SU-DHL-6 (cell line): ENCODE measurements at regions not wholly inside any gene's neighbourhood (a gene's known extent, or its start where the extent isn't known, plus 50 kb on each side); places are given as distances from the start of the nearest gene placed in this dataset.

Experiments
- H2AFZ ChIP-seq: fragments of 200-600 bp; sonication (generic); 2 replicates; pipeline ENCODE4 v1.6.1; 2014; ENCODE audit warnings: low read depth, mild to moderate bottlenecking, moderate library complexity, mixed read lengths, antibody characterized with exemption, low read length; ENCODE audit not compliant: severe bottlenecking
- H3F3A ChIP-seq: fragments of 200-600 bp; shearing (Covaris generic); 2 replicates; pipeline ENCODE4 v1.6.0; 2016; ENCODE audit warnings: antibody characterized with exemption, mild to moderate bottlenecking; ENCODE audit not compliant: insufficient read depth
- H3K27ac ChIP-seq: fragments of 200-600 bp; sonication (generic); 2 replicates; pipeline ENCODE4 v1.5.1; 2016; ENCODE audit warnings: low read depth, mild to moderate bottlenecking, low read length, moderate library complexity, mixed read lengths
- H3K27me3 ChIP-seq: fragments of 200-600 bp; sonication (generic), shearing (Covaris generic); 2 replicates; pipeline ENCODE4 v1.6.0; 2014; ENCODE audit warnings: mild to moderate bottlenecking, low read length
- H3K36me3 ChIP-seq: fragments of 200-600 bp; sonication (generic); 2 replicates; pipeline ENCODE4 v1.6.1; 2014; ENCODE audit warnings: mild to moderate bottlenecking, low read length, mixed read lengths
- H3K4me2 ChIP-seq: fragments of 300-600, 200-600 bp; shearing (Covaris generic), sonication (generic); 2 replicates; pipeline ENCODE4 v1.6.0; 2014; ENCODE audit warnings: low read length, low read depth, mild to moderate bottlenecking; ENCODE audit not compliant: poor library complexity, severe bottlenecking
- H3K4me3 ChIP-seq: fragments of 200-600 bp; sonication (generic); 2 replicates; pipeline ENCODE4 v1.5.1; 2014; ENCODE audit warnings: antibody characterized with exemption, low read length, mild to moderate bottlenecking, mixed read lengths; ENCODE audit not compliant: insufficient read depth, poor library complexity, severe bottlenecking
- H3K79me2 ChIP-seq: fragments of 200-600 bp; sonication (generic); 2 replicates; pipeline ENCODE4 v1.6.1; 2014; ENCODE audit warnings: mild to moderate bottlenecking, low read length, moderate library complexity; ENCODE audit not compliant: insufficient read depth
- H3K9ac ChIP-seq: fragments of 200-600 bp; sonication (generic); 2 replicates; pipeline ENCODE4 v1.7.0; 2014; ENCODE audit warnings: mild to moderate bottlenecking, low read length
- H3K9me2 ChIP-seq: fragments of 200-600 bp; sonication (generic); replicated peaks from 2 replicates; pipeline ENCODE4 v1.6.1; 2014; ENCODE audit warnings: low read length; ENCODE audit not compliant: insufficient read depth
- H3K9me3 ChIP-seq: fragments of 200-600 bp; sonication (generic); 2 replicates; pipeline ENCODE4 v1.6.1; 2014; ENCODE audit warnings: low read length, mixed read lengths; ENCODE audit not compliant: insufficient read depth
- H4K20me1 ChIP-seq: fragments of 200-600 bp; sonication (generic); 2 replicates; pipeline ENCODE4 v1.6.1; 2014; ENCODE audit warnings: low read depth, mild to moderate bottlenecking, antibody characterized with exemption, low read length, moderate library complexity, mixed read lengths
- EZH2phosphoT487 ChIP-seq: fragments of 200-600 bp; sonication (generic), shearing (Covaris generic); conservative IDR thresholded peaks from 2 replicates; pipeline ENCODE4 v1.6.1; 2018; ENCODE audit warnings: mild to moderate bottlenecking, antibody characterized with exemption, low read length, moderate library complexity, mixed read lengths
- TF ChIP-seq, protein P1 (sequence below): fragments of 200-600 bp; sonication (generic); IDR thresholded peaks from one replicate; pipeline ENCODE4 v1.5.1; 2017; ENCODE audit warnings: antibody characterized with exemption, mild to moderate bottlenecking, low read length, moderate library complexity; ENCODE audit not compliant: insufficient read depth, poor library complexity, severe bottlenecking

DNA sequence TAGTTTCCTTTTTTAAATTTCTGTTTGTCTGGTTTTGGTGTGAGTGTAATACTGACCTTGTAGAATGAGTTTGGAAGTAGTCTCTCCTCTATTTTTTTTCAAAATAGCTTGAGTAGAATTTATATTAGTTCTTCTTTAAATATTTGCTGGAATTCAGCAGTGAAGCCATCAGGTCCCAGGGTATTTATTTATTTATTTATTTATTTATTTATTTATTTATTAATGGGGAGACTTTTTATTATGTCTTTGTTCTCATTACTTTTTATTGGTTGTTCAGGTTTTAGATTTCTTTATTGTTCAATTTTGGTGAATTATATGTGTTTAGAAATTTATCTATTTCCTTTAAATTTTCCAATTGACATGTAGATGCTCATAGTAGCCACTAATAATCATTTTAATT lies 875.8 kb upstream of the COX7C start:
- Histone ChIP-seq H3K4me2 (no peak overlapping the region), H3K36me3 (no peaks in the 10 kb centered on the region), H4K20me1 (no peaks in the 10 kb centered on the region), H3K9ac (no peak overlapping the region), H3K9me3 (no peaks in the 10 kb centered on the region), H3K4me3 (no peak overlapping the region), H2AFZ (no peak overlapping the region), H3K27ac (no peak overlapping the region), H3K9me2 (no peaks in the 10 kb centered on the region), H3K79me2 (no peaks in the 10 kb centered on the region), H3K27me3 (no peaks in the 10 kb centered on the region), H3F3A (no peaks in the 10 kb centered on the region)
- TF ChIP-seq, protein P1, sequence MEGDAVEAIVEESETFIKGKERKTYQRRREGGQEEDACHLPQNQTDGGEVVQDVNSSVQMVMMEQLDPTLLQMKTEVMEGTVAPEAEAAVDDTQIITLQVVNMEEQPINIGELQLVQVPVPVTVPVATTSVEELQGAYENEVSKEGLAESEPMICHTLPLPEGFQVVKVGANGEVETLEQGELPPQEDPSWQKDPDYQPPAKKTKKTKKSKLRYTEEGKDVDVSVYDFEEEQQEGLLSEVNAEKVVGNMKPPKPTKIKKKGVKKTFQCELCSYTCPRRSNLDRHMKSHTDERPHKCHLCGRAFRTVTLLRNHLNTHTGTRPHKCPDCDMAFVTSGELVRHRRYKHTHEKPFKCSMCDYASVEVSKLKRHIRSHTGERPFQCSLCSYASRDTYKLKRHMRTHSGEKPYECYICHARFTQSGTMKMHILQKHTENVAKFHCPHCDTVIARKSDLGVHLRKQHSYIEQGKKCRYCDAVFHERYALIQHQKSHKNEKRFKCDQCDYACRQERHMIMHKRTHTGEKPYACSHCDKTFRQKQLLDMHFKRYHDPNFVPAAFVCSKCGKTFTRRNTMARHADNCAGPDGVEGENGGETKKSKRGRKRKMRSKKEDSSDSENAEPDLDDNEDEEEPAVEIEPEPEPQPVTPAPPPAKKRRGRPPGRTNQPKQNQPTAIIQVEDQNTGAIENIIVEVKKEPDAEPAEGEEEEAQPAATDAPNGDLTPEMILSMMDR = no peak
- no peak for TF ChIP-seq EZH2phosphoT487

- H3K4me2 ChIP-seq = no peak overlapping the region
- no peaks in the 10 kb centered on the region for H3K9me3 ChIP-seq
- H2AFZ ChIP-seq = no peak overlapping the region
- H3K27me3 ChIP-seq = no peaks in the 10 kb centered on the region
- TF ChIP-seq EZH2phosphoT487 = no peak
- TF ChIP-seq, protein P1 = no peak
- H4K20me1 ChIP-seq = no peaks in the 10 kb centered on the region
- H3F3A ChIP-seq = no peaks in the 10 kb centered on the region
- H3K9me2 ChIP-seq = no peaks in the 10 kb centered on the region
- no peak overlapping the region for H3K4me3 ChIP-seq
- no peaks in the 10 kb centered on the region for H3K79me2 ChIP-seq
- H3K9ac ChIP-seq = no peak overlapping the region
- H3K27ac ChIP-seq = no peak overlapping the region
- H3K36me3 ChIP-seq = no peaks in the 10 kb centered on the region
Measured at GRCh38 chr5:85760519-85760918, 857.2 kb upstream of the COX7C start.

- H3K36me3 ChIP-seq = no peaks in the 10 kb centered on the region
- H3K4me2 ChIP-seq = no peak overlapping the region
- no peak overlapping the region for H3K4me3 ChIP-seq
- H3K27ac ChIP-seq = no peak overlapping the region
- H2AFZ ChIP-seq = no peak overlapping the region
- no peaks in the 10 kb centered on the region for H3K27me3 ChIP-seq
- no peaks in the 10 kb centered on the region for H3K79me2 ChIP-seq
- no peaks in the 10 kb centered on the region for H3F3A ChIP-seq
- TF ChIP-seq, protein P1 = no peak
- H4K20me1 ChIP-seq = no peaks in the 10 kb centered on the region
- H3K9me3 ChIP-seq = no peaks in the 10 kb centered on the region
- H3K9ac ChIP-seq = no peak overlapping the region
- H3K9me2 ChIP-seq = no peaks in the 10 kb centered on the region; the same call in 1 of the 2 replicates
Measured at GRCh38 chr5:85769347-85769746, 848.4 kb upstream of the COX7C start.

- no peaks in the 10 kb centered on the region for H4K20me1 ChIP-seq
- H3K4me2 ChIP-seq = no peak overlapping the region
- H3F3A ChIP-seq = no peaks in the 10 kb centered on the region
- H3K9me2 ChIP-seq = no peaks in the 10 kb centered on the region
- no peaks in the 10 kb centered on the region for H3K79me2 ChIP-seq
- no peaks in the 10 kb centered on the region for H3K27me3 ChIP-seq
- no peak for TF ChIP-seq EZH2phosphoT487
- TF ChIP-seq, protein P1 = no peak
- H3K4me3 ChIP-seq = no peak overlapping the region
- no peaks in the 10 kb centered on the region for H3K9me3 ChIP-seq
- no peak overlapping the region for H2AFZ ChIP-seq
- no peaks in the 10 kb centered on the region for H3K36me3 ChIP-seq
- no peak overlapping the region for H3K27ac ChIP-seq
- H3K9ac ChIP-seq = no peak overlapping the region
Measured at GRCh38 chr5:85784746-85785145, 833.0 kb upstream of the COX7C start.
